ENCODE measurements at regions not wholly inside any gene's neighbourhood (a gene's known extent, or its start where the extent isn't known, plus 50 kb on each side); places are given as distances from the start of the nearest gene placed in this dataset.

DNA sequence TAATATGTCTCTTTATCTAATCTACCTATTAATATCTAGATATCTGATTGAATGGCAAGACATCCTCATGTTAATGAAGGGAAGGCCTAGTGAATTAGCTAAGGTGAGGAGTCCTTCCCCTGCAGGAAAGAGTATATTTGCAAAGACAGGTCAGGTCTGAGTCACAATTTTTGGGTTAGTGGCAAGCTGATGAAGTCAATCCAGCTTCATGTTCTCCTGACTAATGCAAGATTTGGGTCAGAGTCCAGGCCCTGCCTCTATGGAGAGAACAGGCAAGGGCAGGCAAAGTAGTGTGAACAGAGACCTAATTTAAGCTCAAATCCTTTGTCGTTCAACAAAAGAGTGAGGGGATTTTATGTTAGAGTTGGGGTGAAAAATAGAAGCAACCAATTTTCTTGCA lies 496.7 kb downstream of the BMP2 start:
- DNase-seq, result no peak

DNA sequence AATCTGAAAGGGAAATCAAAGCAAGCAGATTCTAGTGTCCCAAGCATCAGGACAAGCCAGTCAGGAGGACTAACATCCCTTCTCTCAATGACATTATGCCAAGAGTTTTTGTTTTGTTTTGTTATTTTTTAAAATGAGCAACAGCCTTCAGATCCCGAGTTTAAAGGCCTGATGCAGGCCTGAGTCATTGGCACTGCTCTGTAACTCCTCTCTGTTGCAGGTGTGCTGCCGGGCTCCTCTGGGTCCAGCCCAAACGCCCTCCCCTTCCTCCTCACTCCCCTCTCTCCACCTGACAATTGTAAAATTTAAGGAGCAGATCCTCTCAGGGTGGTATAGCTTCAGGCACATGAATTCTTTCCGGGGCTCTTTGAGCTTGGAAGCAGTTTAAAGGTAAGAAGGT lies 502.0 kb downstream of the BMP2 start:
- DNase-seq, result no peak

DNA sequence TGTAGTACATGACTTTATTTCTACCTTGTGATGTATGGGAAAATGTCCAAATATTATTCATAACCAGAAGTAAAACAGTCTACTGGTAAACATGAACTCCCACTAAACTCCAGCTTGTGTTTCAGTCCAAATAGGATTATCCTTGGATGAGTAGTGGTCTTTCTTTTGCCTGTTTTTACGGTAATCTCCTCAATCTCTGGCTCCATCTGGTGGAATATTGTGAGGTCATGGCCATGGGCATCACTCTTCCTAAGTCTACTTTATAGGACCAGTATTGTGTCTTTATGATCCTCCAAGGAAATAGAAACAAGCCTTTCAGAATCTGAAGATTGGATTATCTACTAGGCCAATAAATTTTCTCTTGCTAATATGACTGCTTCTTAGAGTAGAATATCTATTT lies 505.0 kb downstream of the BMP2 start:
- no peak for DNase-seq

DNA sequence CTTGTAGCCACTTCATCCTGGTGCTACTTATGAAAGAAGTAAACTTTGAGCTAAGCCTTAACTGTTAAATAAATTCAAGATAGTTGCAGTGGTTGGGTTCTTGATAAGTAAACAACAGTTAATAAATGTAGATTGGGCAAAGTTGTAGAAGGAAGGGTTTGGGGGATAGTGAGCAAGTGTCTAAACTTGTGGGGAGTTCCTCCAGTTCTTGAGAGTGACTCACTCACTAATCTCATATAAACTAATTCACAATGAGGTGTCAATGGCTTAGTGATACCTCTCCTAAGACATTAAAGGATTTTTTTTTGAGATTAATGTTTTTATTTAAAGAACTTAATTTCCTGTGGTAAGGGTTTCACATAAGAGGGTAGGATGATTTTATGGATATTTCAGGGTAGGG lies 507.4 kb downstream of the BMP2 start:
- DNase-seq, result no peak

DNA sequence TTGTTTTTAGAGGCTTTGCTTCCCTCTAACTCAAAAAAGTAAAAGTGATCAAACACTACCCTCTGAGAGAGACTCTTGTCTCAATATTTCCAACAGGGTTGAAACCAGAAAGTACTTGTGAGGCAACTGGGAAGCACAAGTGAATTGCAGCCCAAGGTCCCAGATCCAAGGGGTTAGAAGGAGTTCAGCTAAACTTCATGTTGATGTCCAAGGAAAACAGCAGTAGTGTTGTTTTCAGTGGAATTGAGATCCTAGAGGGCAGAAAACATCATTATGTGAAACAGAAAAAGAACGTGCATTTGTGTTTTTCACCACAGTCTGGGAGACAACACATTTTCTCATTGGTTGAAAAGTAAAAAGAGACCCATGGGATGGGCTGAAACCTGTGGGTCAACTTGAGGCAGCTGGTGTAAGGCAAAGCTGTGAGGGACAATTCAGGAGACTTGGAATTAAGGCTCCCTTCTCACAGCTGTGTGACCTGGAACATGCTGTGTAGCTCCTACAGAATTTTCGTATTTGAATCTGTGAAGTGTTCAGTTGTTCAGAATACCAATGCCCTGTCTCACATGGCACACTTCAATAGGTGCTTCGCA lies 508.3 kb downstream of the BMP2 start:
- no peak for DNase-seq

DNA sequence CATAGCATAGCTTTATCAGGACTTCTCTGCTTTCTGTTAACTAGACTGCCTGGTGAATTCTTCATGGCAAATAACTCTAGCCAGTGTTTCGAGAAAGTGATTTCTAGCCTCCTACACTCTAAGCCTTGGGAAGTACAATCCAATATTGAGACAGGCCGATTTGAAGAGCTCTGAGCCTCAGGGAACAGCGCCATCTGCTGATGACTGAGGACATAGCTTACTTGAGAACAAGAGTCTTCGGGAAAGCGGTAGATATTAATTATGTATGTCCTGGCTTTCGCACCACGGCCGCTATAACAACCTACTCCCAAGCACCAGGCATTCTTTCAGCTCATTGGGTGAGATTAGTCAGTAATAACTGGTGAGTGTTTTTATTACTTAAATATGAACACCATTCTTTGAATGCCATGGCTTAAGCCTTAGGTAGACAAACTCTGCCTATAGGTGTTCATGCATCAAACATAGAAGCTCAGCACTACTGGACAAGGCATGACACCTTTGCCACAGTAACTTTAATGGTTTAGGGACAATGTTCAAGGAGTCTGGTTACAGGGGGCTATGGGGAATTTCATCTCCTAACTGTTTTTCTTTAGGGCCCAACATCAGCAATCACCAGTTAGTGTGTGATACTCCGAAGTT lies 518.6 kb downstream of the BMP2 start:
- DNase-seq, result peak; percentile 42

DNA sequence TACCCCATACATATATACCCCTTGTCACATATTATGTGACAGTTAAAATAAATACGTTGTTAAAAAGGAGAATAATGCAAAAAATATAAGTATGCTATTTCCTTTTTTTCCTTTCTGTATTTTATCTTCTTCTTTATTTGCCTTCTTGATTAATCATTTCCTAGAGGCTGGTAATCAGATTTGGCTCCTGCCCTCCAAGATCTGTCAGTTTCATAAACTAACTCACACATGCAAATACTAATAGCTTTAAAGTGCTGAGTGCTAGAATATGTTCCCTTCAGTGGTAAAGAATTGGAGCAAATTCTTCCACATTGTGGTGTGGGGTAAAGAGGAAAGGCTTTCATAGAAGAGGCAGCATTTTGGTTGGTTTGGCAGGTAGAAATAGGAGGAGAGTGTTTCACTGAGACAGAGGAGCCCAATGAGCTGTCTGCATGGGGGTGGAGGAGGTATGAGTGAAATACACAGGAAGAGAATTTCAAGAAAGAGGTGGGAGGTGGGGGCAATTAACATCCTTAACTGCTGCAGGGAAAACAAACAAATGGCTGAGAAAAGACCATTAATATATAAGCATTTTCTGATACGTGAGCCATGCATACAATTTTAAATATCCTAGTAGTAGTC lies 523.9 kb downstream of the BMP2 start:
- DNase-seq, result no peak

DNA sequence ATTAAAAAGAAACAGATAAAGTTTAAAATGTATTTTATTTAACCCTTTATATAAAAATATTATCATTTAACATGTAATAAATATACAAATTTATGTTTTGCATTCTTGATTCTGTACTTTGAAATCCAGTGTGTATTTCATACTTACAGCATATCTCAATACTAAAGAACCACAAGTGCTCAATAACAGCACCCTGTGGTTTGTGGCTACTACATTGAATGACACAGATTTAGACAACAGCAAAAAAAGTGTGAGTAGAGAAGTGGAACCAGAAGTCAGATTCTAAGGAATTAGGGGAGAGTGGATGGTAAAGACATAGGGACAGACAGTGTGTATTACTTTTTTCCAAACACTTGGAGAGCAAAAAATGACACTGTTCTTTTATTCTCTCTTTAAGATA lies 524.5 kb downstream of the BMP2 start:
- DNase-seq, result no peak

DNA sequence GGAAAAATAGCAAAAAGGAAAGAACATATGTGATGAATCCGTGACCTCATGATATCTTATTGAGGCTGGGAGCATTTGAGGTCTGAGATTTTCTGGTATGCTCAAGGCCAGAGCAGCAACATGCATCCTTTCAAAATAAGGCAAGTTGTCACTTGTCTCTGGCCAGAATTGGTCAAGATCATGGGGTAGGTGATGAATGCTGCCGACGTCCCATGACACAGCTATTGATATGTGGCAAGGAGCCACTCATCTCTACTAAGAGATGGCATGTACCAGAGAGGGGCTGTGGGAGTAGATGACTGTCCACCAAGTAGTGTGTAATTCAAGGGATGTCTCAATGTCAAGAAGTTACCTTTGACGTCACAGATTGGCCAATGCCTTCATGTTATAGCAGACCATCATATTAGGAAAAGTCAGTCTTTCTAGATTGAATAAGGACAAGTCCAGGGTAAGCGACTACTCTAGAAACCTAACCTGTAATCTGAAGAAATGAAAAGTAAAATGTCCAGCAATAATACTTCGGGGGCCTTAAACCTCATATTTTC lies 527.4 kb downstream of the BMP2 start:
- no peak for DNase-seq

DNA sequence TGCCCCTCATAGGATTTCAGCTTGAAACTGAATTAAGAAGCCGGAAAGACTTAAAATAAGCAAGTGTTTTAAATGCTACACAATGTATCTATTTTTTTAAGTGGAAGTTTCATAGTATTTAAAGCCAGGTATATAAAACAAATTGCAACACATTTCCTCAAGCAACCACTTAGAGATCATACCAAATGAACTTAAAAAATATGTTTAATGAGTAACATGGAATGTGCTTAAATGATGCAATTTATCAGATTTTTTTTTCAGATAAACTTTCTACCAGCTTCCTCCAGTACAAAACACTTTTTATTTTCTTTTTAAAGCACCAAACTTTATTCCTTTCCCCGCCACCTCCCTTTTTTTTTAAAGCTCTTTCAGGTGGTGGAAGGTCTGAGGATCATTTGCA lies 534.3 kb downstream of the BMP2 start:
- no peak for DNase-seq

DNA sequence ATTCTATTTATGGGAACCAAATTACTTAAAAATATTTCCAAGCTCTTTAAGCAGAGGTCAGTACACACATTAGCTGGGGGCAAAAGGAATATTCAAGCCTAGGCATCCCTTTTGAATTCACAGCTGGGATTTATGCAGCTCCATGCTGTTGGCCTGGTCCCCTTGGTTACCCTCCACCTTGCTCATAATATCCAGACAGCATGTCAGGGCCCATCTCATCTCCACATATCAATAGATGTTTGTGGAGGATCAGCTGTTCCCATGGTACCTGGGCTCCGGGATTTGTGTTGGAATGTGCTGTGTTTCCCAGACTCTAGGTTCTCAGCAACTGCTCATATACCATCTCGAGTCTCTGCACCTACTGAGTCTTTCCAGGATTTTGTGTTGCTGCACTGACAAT lies 534.8 kb downstream of the BMP2 start:
- DNase-seq, result no peak

DNA sequence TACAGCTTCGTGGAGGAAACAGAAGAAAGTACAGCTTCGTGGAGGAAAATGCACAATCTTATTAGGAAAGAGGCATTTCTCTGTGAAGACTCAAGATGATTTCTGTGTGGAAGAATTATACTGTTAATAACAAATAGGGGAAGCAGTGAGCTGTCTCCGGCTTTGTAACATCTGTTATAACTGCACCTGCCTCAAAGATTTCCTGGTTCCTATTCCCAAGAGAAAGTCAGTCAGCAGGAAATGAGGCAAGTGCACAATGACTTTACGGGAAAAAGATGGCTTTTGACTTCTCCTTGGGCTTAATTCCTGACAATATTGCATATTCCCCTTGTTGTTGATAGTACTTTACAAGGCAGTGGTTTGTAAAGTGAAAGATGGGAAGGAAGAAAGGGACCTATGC lies 538.5 kb downstream of the BMP2 start:
- DNase-seq, result no peak

DNA sequence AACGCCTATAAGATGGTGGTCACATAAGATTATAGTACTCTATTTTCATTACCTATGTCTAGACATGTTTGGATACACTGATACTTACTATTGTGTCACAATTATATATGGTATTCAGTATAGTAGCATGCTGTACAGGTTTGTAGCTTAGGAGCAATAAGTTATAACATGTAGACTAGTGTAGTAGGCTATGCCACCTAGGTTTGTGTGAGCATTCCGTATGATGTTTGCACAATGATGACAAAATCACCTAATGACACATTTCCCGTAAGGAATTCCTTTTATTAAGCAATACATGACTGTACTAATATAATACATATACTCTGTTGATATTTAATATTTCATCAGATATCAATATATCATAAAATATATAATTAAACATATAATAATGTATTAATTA lies 540.7 kb downstream of the BMP2 start:
- no peak for DNase-seq

DNA sequence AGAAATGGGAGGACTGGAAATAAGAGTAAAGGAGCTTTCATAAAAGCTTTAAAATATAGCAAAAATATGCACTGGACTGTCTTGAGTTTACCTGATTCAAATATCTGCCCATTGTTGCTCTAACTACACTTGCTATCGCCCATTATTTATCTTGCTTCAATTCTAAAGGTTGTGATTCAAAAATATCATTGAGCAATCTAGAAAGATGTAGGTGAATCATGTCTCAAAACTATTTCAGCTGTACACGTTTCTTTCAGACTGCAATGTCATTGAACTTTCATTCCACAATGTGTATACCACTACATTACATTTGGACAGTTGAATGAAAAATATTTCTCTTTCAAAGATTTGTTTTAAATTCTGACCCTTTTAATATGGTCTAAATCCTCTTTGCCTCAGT lies 545.6 kb downstream of the BMP2 start:
- DNase-seq, result no peak

DNA sequence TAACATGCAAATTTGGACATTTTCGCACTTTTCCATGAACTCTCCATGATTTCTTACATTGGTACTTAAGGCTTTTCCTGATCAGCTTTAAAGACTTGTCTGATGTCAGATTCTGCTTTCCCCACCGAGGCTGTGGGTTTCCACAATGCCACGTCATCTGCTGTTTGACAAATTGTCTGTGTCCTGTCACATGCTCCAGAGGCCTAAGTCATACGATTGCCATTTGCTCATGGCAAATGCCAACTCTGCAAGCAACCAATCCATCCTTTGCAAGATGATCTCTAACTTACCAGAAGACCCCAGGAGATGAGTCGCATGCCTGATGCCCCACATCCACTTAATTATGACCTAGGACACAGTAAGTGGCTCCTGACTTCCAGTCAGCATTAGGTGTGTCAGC lies 556.5 kb downstream of the BMP2 start:
- DNase-seq, result no peak

DNA sequence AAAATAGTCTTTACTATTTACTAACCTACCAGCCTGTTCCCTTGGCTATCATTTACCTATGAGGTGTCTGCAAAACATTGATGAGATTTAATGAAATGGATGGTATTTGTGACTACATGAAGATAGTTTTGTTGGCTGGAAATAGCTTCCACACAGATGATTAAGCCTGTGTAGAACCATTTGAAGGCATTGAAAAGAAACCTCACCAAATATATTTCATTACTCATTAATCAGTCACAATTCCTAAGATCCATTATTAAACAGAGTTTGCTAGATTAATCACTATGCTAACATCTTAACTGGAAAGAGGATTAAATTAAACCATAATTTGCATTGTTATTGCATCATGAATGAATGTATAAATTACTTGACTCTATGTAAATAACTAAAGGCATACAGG lies 560.3 kb downstream of the BMP2 start:
- DNase-seq, result no peak

DNA sequence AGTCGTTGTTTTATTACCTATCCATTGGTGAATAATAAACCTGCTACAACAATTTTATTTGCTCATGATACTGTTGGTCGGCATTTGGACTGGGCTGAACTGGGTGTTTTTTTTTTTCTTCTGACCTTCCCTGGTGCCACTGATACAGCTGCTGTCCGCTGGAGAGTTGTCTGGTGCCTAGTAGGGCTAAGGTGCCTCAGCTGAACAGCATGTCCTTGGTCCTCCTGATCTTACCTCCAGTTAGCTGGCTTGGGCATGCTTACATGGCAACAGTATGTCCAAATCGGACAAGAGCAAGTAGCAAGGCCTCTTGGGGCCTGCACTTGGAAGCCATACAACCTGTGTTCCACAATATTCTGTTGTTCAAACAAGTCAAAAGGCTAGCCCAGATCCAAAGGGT lies 563.4 kb downstream of the BMP2 start:
- no peak for DNase-seq

DNA sequence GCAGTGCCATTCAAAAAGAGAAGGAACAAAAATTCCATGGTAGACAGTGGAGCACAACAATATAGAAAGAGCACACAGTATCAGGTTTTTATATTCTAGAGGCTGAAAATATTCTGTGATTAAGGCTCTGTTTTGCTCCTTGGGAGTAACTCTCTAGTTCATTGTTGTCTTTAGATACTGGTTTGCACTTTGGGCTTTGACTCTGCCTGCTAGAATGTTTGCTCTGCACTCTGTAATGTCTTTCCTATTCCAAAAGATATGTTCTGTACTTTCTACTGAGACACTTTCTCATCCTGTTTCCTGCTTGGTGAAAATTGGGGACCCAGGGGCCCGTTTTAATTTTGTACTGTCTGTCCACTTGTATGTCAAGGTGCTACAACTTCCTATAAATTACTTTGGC lies 564.7 kb downstream of the BMP2 start:
- DNase-seq, result no peak

DNA sequence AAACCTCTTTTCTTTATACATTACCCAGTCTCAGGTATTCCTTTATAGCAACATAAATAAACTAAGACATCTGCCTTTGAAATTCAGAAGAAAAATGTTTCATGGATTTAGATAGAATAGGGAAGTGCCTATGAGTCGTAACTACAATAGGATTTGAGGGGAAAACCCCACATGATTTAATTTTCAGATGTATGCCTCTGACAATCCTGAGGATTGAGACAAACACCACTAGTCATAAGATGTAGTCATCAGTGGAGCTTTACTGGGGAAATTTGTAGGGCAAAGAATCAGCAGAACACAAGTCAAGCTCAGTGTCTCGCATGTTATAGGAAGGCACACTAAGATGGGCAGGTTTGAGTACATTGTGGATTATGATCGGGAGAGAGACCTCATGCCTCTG lies 566.4 kb downstream of the BMP2 start:
- no peak for DNase-seq

DNA sequence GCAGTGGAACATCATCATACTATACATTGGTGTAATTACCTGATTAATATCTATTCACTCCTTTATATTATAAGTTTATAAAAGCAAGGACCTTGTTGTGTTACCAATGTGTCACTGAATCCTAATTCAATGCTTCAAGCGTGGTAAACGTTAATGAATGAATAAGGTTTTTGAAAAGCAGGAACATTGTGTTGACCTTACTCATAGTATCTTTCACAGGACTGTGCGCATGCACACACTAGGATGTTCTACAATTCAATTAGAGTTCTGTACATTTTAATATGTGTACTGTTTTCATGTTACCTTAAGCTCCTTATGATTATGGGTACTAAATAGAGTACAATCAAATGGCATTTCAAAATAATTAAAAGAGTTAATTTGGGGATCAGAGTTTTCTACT lies 578.5 kb downstream of the BMP2 start:
- no peak for DNase-seq

DNA sequence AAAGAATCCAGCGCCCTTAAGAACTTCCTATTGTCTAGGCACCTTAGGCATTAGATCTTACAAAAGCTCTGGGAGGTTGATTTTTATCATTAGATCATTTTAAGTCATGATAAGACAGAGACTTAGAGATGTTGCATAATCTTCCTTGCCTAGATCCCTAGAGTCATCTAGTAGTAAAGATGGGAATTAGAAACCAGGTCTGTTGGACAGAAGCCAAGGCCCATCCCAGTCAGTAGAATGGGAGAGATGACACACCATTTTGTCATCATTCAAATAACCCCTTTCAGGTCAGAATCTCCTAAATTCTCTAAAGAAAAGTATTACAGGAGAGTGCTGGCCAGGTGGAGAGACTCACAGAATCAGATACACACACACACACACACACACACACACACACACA lies 579.1 kb downstream of the BMP2 start:
- peak; percentile 48 for DNase-seq

DNA sequence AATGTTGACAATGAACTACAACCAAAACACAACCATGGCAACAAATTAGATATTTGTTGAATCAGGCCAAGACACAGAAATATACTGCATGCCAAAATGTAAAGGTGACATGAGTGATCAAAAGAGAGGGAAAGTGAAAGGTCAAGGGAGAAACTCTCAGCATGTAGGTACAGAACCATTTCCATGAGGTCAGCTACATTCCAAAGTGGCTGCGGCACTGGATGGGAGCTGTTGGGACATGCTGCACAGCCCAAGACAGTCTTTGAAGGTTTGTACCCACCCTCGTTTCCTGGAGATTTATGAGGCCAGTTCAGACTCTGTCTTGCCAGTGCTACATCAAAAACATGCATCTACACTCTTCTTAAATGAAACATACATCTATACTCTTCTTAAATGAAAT lies 579.9 kb downstream of the BMP2 start:
- DNase-seq, result no peak

DNA sequence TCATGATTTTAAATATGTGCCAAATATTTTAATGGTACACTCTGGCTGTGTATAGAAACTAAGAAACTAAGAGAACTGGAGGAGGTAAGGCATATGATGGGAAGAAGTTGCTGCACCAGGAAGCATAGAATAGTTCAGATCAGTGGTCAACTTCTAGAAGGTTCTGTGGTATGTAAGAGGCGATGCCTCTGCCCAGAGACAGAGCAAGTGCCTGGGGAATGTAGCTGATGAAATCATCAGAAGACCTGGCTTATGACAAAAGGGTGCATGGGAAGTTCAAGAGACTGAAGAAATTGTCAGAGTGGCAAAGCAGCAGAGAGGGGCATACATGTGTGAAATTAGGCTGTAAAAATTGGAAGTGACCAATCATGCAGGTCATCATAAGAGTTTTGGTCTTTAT lies 580.8 kb downstream of the BMP2 start:
- no peak for DNase-seq

DNA sequence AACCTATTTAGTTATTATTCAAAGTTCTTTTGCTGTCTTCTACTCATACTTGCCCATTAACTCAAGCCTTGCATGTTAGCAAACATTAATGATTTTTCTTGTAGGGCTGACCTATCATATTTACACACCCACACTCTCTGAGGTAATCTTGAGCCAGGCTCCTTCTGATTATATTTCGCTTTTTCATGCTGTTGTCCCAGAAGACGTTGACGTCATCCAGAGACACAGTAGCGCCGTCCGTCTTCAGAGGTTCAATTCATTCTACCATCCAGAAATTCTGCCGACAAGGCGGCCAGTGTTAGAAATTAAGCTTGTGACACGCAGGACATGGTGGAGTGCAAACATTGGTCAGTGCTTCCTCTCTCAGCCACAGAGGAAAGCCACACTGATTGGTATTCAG lies 584.7 kb downstream of the BMP2 start:
- DNase-seq, result no peak

DNA sequence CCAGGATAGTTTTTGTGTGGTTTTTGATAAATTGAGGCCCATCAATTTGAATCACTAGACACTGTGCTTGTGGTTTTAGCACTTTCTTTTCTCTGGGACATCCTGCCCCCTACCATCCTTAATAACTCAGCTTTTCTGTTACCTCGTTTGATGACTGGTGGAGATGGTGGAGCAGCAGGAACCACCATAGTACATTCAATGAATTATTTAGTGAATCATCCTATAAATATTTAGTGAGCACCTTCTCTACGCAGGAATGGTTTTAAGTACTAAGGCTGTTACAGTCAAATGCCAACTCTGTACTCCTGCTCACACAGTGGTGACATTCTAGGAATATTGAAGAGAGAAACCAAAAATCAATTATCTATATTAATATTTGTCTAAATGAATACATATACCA lies 585.2 kb downstream of the HAO1 start:
- no peak for DNase-seq
